Heart left ventricle (tissue), 13 donors: ENCODE measurements at regions not wholly inside any gene's neighbourhood (a gene's known extent, or its start where the extent isn't known, plus 50 kb on each side); places are given as distances from the start of the nearest gene placed in this dataset.

Source experiments
- CTCF ChIP-seq, 12 donors: fragments of 200-600 bp; sonication (generic) in 4 of 12; IDR thresholded peaks; one replicate each; pipeline versions ENCODE4 v1.5.0 to v1.8.0; 2018 to 2022; ENCODE audit warnings: antibody characterized with exemption in 12 of 12, mild to moderate bottlenecking in 5 of 12
- POLR2A ChIP-seq, 2 donors: fragments of 450-650 bp; IDR thresholded peaks; one replicate each; pipeline ENCODE4 v1.6.1; 2017; ENCODE audit warnings: antibody characterized with exemption in 2 of 2, mild to moderate bottlenecking in 2 of 2, moderate library complexity in 2 of 2
- donor health status: ischemic (EF 13 %, LVEDD 7.1; RV severe dilation, severe dysfunction).
- donor health status: DM: no; HTN: yes; CAD: no.
- donor health status: DM: no; HTN: no; CAD: no.
- donor health status: ischemic (EF 25% LVEDD 6.9; RV normal size, moderate dysfunction).
- donor health status: ischemic (EF 25% LVEDD 5.7; RV mildly dilated, moderate dysfunction).
- donor health status: ischemic (EF 35%, LVEDD 5.7; RV mildly dilated, moderate dysfunction).
- donor health status: nonischemic (EF 11% LVEDD 7.7; RV severe dilation, severe dysfunction).
- donor health status: DM: yes; HTN: yes; CAD: no.
- donor health status: PGD.
- donor health status: ischemic (EF 29% LVEDD 5.4; RV normal size, mild dysfunction).
- donor health status: nonischemic (EF 23%, LVEDD 6.1; RV moderate dilation, normal function).

GRCh38 chr20:52490711-52491430, 299.3 kb upstream of the ZFP64 start:
- TF ChIP-seq CTCF (IDR thresholded peaks at IDR 0.05) (no peak), POLR2A (IDR thresholded peaks at IDR 0.05) (no peak)
